SK-N-SH (cell line): ENCODE measurements at regions not wholly inside any gene's neighbourhood (a gene's known extent, or its start where the extent isn't known, plus 50 kb on each side); places are given as distances from the start of the nearest gene placed in this dataset.

Experiments used
- CTCF ChIA-PET: fragments of 300-600, 350-600 bp; formaldehyde crosslinking; extraction: SDS; loops from one replicate; lab custom pipeline; 2021; lab: Yijun Ruan, JAX
- POLR2A ChIA-PET: fragments of 350-600 bp; sonication (Branson Sonifier 250); formaldehyde crosslinking; extraction: SDS; loops from one replicate; lab custom pipeline; 2020; ENCODE audit warnings: antibody characterized with exemption, inconsistent platforms; lab: Yijun Ruan, JAX
- DNase-seq: peaks from one replicate; pipeline ENCODE4 v3.0.0; 2012
- H2AFZ ChIP-seq: fragments of 200-600 bp; sonication (generic); 2 replicates; pipeline ENCODE4 v1.8.1; 2016; ENCODE audit warnings: antibody characterized with exemption, mild to moderate bottlenecking, low read depth
- H3F3A ChIP-seq: fragments of 200-600 bp; sonication (generic); replicated peaks from 2 replicates; pipeline ENCODE3; 2016; ENCODE audit warnings: antibody characterized with exemption, mild to moderate bottlenecking; ENCODE audit not compliant: insufficient read depth
- H3K27ac ChIP-seq, 2 experiments: fragments of 200-500 bp in 1 of 2; fragments of 200-600 bp in 1 of 2; sonication (Bioruptor generic) in 1 of 2; sonication (generic), shearing (Covaris generic) in 1 of 2; 2 replicates each; pipeline versions ENCODE4 v1.5.1 to v1.6.1; 2014 to 2016; ENCODE audit warnings: low read depth in 2 of 2, inconsistent platforms in 1 of 2, low read length in 1 of 2, mild to moderate bottlenecking in 1 of 2, mixed read lengths in 1 of 2
- H3K27me3 ChIP-seq: fragments of 200-600 bp; sonication (generic), shearing (Covaris generic); 2 replicates; pipeline ENCODE4 v1.6.1; 2016; ENCODE audit warnings: mixed run types; ENCODE audit not compliant: insufficient read depth
- H3K36me3 ChIP-seq, 2 experiments: fragments of 200-500 bp in 1 of 2; fragments of 200-600 bp in 1 of 2; sonication (Bioruptor generic) in 1 of 2; sonication (generic) in 1 of 2; replicated peaks in 1 of 2; 2 replicates each; pipeline versions ENCODE3 to v1.5.1; 2014 to 2016; ENCODE audit warnings: low read length in 1 of 2, mild to moderate bottlenecking in 1 of 2; ENCODE audit not compliant: insufficient read depth in 2 of 2, control insufficient read depth in 1 of 2
- H3K4me1 ChIP-seq, 2 experiments: fragments of 200-500 bp in 1 of 2; fragments of 200-600 bp in 1 of 2; sonication (Bioruptor generic) in 1 of 2; sonication (generic), shearing (Covaris generic) in 1 of 2; 2 replicates each; pipeline versions ENCODE4 v1.5.1 to v1.6.1; 2014 to 2016; ENCODE audit warnings: low read depth in 1 of 2, low read length in 1 of 2, mixed run types in 1 of 2; ENCODE audit not compliant: insufficient read depth in 2 of 2, control insufficient read depth in 1 of 2
- H3K4me2 ChIP-seq: fragments of 200-600 bp; sonication (generic), shearing (Covaris generic); 2 replicates; pipeline ENCODE4 v1.6.1; 2017; ENCODE audit warnings: mixed run types
- H3K4me3 ChIP-seq, 2 experiments: fragments of 200-500 bp in 1 of 2; fragments of 200-600 bp in 1 of 2; sonication (Bioruptor generic) in 1 of 2; sonication (generic), shearing (Covaris generic) in 1 of 2; 2 replicates each; pipeline versions ENCODE4 v1.5.1 to v1.8.1; 2014 to 2016; ENCODE audit warnings: low read depth in 2 of 2, inconsistent platforms in 1 of 2, low read length in 1 of 2, mild to moderate bottlenecking in 1 of 2, mixed read lengths in 1 of 2, moderate library complexity in 1 of 2
- H3K79me2 ChIP-seq: fragments of 200-600 bp; sonication (generic); 2 replicates; pipeline ENCODE4 v1.8.1; 2017; ENCODE audit warnings: mild to moderate bottlenecking; ENCODE audit not compliant: insufficient read depth
- H3K9ac ChIP-seq: fragments of 200-600 bp; sonication (generic); 2 replicates; pipeline ENCODE4 v1.6.1; 2017; ENCODE audit warnings: mixed run types
- H3K9me2 ChIP-seq: fragments of 200-600 bp; sonication (generic); 2 replicates; pipeline ENCODE4 v1.6.1; 2017; ENCODE audit warnings: mixed run types
- H3K9me3 ChIP-seq: fragments of 200-600 bp; sonication (generic); 2 replicates; pipeline ENCODE4 v1.6.1; 2017; ENCODE audit warnings: mixed run types, mild to moderate bottlenecking, moderate library complexity
- H4K20me1 ChIP-seq: fragments of 200-600 bp; sonication (generic); 2 replicates; pipeline ENCODE4 v1.6.1; 2017; ENCODE audit warnings: mild to moderate bottlenecking, mixed run types; ENCODE audit not compliant: insufficient read depth
- CHD2 ChIP-seq: fragments of 150-350 bp; IDR thresholded peaks from 2 replicates; pipeline ENCODE4 v1.6.1; 2018; ENCODE audit warnings: low read length; ENCODE audit not compliant: partially characterized antibody
- EP300 ChIP-seq, 2 experiments: IDR thresholded peaks; 2 replicates each; pipeline versions ENCODE4 v1.4.0 to v1.6.1; 2012; ENCODE audit warnings: borderline replicate concordance in 1 of 2, low read depth in 1 of 2, low read length in 1 of 2
- EZH2phosphoT487 ChIP-seq: fragments of 200-600 bp; sonication (generic); IDR thresholded peaks from 2 replicates; pipeline ENCODE4 v1.6.1; 2017; ENCODE audit warnings: low read depth, mixed run types, mild to moderate bottlenecking, antibody characterized with exemption, moderate library complexity, borderline replicate concordance
- FOSL2 ChIP-seq: IDR thresholded peaks from 2 replicates; pipeline ENCODE4 v1.4.0; 2012; ENCODE audit warnings: low read depth, mild to moderate bottlenecking, moderate library complexity, borderline replicate concordance
- FOXJ3 ChIP-seq: sonication (generic); formaldehyde crosslinking; IDR thresholded peaks from 2 replicates; pipeline ENCODE4 v1.5.1; 2020; ENCODE audit warnings: mild to moderate bottlenecking, missing genetic modification reagents
- FOXM1 ChIP-seq: IDR thresholded peaks from 2 replicates; pipeline ENCODE4 v1.4.0; 2012; ENCODE audit warnings: low read depth, mild to moderate bottlenecking
- GABPA ChIP-seq: IDR thresholded peaks from 2 replicates; pipeline ENCODE4 v1.4.0; 2012; ENCODE audit warnings: low read depth, mild to moderate bottlenecking
- JUND ChIP-seq: IDR thresholded peaks from 2 replicates; pipeline ENCODE4 v1.4.0; 2012
- MEF2A ChIP-seq: IDR thresholded peaks from 2 replicates; pipeline ENCODE4 v1.4.0; 2012; ENCODE audit warnings: low read depth, borderline replicate concordance
- MXI1 ChIP-seq: IDR thresholded peaks from 2 replicates; pipeline ENCODE4 v1.6.1; 2012; ENCODE audit warnings: mild to moderate bottlenecking, low read depth, low read length, improper control_type of control experiment
- NRF1 ChIP-seq: IDR thresholded peaks from 2 replicates; pipeline ENCODE4 v1.6.1; 2012; ENCODE audit warnings: low read depth, mild to moderate bottlenecking, low read length
- POLR2AphosphoS5 ChIP-seq: IDR thresholded peaks from 2 replicates; pipeline ENCODE4 v1.6.1; 2012; ENCODE audit warnings: low read depth, low read length
- RCOR1 ChIP-seq: fragments of 150-350 bp; IDR thresholded peaks from 2 replicates; pipeline ENCODE4 v1.6.1; 2017; ENCODE audit warnings: antibody characterized with exemption, low read length
- RFX5 ChIP-seq: IDR thresholded peaks from 2 replicates; pipeline ENCODE4 v1.6.1; 2012; ENCODE audit warnings: mild to moderate bottlenecking, improper control_type of control experiment, low read length
- RXRA ChIP-seq: IDR thresholded peaks from 2 replicates; pipeline ENCODE4 v1.4.0; 2012; ENCODE audit warnings: low read depth, mild to moderate bottlenecking, borderline replicate concordance
- SIN3A ChIP-seq: IDR thresholded peaks from 2 replicates; pipeline ENCODE4 v1.6.1; 2012; ENCODE audit warnings: low read depth, mild to moderate bottlenecking, low read length, moderate library complexity, borderline replicate concordance
- SMC3 ChIP-seq: IDR thresholded peaks from 2 replicates; pipeline ENCODE4 v1.6.1; 2012; ENCODE audit warnings: low read depth, low read length, improper control_type of control experiment
- TCF12 ChIP-seq: IDR thresholded peaks from 2 replicates; pipeline ENCODE4 v1.4.0; 2012
- WGBS: methylation state at CpG from one replicate; pipeline ENCODE4 v1.1.6; 2017; ENCODE audit warnings: low lambda C conversion rate; 5-methylcytosine and 5-hydroxymethylcytosine counted together
- TF ChIP-seq, protein P1 (sequence below): fragments of 150-350 bp; IDR thresholded peaks from 2 replicates; pipeline ENCODE4 v1.6.1; 2017; ENCODE audit warnings: antibody characterized with exemption, low read length, low read depth, borderline replicate concordance
- TF ChIP-seq, protein P2 (sequence below): IDR thresholded peaks from 2 replicates; pipeline ENCODE4; 2012
- TF ChIP-seq, protein P3 (sequence below): IDR thresholded peaks from 2 replicates; pipeline ENCODE4 v1.4.0; 2012; ENCODE audit warnings: low read depth, borderline replicate concordance
- TF ChIP-seq, protein P4 (sequence below): fragments of 150-350 bp; IDR thresholded peaks from 2 replicates; pipeline ENCODE4 v1.6.1; 2016; ENCODE audit warnings: mild to moderate bottlenecking, low read depth, low read length

DNA sequence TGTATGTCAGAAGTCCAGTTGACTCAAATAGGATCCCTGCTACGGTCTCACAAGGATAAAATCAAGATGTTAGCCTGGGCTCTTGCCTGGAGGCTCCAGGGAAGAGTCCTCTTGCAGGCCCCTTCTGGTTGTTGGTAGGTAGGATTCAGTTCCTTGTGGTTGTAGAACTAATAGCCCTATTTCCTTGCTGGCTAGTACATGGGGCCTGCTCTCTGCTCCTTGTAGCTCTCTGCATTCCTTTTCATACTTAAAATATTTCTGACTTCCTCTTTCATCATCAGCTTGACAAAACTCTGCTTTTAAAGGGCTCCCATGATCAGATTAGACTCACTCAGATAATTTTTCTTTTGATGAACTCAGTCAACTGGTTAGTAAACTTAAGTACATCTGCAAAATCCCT is 756.7 kb downstream of the GATA3 start:
- Histone ChIP-seq H3K4me3 (no peak overlapping the region), H3K27me3 (no peaks in the 10 kb centered on the region), H3K36me3 (no peaks in the 10 kb centered on the region), H3K4me2 (no peak overlapping the region), H3K4me1 (no peaks in the 10 kb centered on the region), H3K9ac (no peak overlapping the region), H3K9me2 (no peaks in the 10 kb centered on the region), H3K27ac (no peak overlapping the region), H3K79me2 (no peaks in the 10 kb centered on the region), H3F3A (no peaks in the 10 kb centered on the region), H3K9me3 (no peaks in the 10 kb centered on the region), H2AFZ (no peak overlapping the region), H4K20me1 (no peaks in the 10 kb centered on the region)
- DNase-seq, result no peak
- POLR2A ChIA-PET, result no interaction called here
- WGBS, result 0% methylated on average over 1 of the region's 1 CpG
- no peak for TF ChIP-seq EP300 (IDR thresholded peaks at IDR 0.05; ENCODE audit: borderline replicate concordance in 1 of 2, low read depth in 1 of 2, low read length in 1 of 2)
- TF ChIP-seq GABPA, result no peak
- TF ChIP-seq FOXM1, result no peak
- no peak for TF ChIP-seq TCF12
- TF ChIP-seq, protein P1, sequence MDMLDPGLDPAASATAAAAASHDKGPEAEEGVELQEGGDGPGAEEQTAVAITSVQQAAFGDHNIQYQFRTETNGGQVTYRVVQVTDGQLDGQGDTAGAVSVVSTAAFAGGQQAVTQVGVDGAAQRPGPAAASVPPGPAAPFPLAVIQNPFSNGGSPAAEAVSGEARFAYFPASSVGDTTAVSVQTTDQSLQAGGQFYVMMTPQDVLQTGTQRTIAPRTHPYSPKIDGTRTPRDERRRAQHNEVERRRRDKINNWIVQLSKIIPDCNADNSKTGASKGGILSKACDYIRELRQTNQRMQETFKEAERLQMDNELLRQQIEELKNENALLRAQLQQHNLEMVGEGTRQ, result no peak
- no peak for TF ChIP-seq MXI1
- no peak for TF ChIP-seq FOXJ3
- CTCF ChIA-PET, result no interaction called here

DNA sequence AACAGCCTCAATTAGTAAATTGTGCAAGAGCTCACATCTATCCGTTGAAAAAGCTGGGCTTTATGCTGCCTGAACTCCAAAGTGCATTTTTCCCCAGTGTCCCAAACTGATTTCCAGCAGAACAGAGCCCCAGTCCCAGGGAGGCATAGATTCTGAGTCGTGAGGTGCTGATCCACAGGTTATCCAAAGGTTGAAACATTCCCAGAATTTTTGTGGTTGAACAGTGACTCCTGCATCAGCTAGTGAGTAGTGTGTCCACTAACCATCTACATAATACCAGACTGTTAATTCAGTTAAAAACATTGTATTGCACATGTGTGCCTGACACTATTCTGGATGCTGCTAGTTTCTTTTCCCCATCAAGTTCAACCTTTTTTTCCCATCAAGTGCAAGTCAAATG is 761.5 kb downstream of the GATA3 start:
- Histone ChIP-seq H3K4me1 (no peaks in the 10 kb centered on the region), H2AFZ (no peak overlapping the region), H3K36me3 (no peaks in the 10 kb centered on the region), H3F3A (no peaks in the 10 kb centered on the region), H3K4me3 (no peak overlapping the region), H3K27ac (no peak overlapping the region), H3K9me3 (no peaks in the 10 kb centered on the region), H3K27me3 (no peaks in the 10 kb centered on the region), H4K20me1 (no peaks in the 10 kb centered on the region), H3K4me2 (no peak overlapping the region), H3K9me2 (no peaks in the 10 kb centered on the region), H3K79me2 (no peaks in the 10 kb centered on the region), H3K9ac (no peak overlapping the region)
- POLR2A ChIA-PET, result no interaction called here
- CTCF ChIA-PET, result no interaction called here
- TF ChIP-seq EP300 (IDR thresholded peaks at IDR 0.05; ENCODE audit: borderline replicate concordance in 1 of 2, low read depth in 1 of 2, low read length in 1 of 2), result no peak
- no peak for TF ChIP-seq SIN3A
- no peak for TF ChIP-seq RXRA
- TF ChIP-seq RFX5, result no peak
- TF ChIP-seq, protein P2, sequence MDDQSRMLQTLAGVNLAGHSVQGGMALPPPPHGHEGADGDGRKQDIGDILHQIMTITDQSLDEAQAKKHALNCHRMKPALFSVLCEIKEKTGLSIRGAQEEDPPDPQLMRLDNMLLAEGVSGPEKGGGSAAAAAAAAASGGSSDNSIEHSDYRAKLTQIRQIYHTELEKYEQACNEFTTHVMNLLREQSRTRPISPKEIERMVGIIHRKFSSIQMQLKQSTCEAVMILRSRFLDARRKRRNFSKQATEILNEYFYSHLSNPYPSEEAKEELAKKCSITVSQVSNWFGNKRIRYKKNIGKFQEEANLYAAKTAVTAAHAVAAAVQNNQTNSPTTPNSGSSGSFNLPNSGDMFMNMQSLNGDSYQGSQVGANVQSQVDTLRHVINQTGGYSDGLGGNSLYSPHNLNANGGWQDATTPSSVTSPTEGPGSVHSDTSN, result no peak
- TF ChIP-seq, protein P3, sequence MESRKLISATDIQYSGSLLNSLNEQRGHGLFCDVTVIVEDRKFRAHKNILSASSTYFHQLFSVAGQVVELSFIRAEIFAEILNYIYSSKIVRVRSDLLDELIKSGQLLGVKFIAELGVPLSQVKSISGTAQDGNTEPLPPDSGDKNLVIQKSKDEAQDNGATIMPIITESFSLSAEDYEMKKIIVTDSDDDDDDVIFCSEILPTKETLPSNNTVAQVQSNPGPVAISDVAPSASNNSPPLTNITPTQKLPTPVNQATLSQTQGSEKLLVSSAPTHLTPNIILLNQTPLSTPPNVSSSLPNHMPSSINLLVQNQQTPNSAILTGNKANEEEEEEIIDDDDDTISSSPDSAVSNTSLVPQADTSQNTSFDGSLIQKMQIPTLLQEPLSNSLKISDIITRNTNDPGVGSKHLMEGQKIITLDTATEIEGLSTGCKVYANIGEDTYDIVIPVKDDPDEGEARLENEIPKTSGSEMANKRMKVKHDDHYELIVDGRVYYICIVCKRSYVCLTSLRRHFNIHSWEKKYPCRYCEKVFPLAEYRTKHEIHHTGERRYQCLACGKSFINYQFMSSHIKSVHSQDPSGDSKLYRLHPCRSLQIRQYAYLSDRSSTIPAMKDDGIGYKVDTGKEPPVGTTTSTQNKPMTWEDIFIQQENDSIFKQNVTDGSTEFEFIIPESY, result no peak
- TF ChIP-seq GABPA, result no peak
- no peak for TF ChIP-seq POLR2AphosphoS5
- no peak for TF ChIP-seq FOSL2
- TF ChIP-seq FOXJ3, result no peak
- no peak for TF ChIP-seq SMC3
- no peak for TF ChIP-seq FOXM1
- no peak for TF ChIP-seq TCF12
- TF ChIP-seq JUND, result no peak
- TF ChIP-seq, protein P4, sequence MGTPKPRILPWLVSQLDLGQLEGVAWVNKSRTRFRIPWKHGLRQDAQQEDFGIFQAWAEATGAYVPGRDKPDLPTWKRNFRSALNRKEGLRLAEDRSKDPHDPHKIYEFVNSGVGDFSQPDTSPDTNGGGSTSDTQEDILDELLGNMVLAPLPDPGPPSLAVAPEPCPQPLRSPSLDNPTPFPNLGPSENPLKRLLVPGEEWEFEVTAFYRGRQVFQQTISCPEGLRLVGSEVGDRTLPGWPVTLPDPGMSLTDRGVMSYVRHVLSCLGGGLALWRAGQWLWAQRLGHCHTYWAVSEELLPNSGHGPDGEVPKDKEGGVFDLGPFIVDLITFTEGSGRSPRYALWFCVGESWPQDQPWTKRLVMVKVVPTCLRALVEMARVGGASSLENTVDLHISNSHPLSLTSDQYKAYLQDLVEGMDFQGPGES, result no peak
- TF ChIP-seq MEF2A, result no peak
- no peak for TF ChIP-seq NRF1
- no peak for TF ChIP-seq EZH2phosphoT487
- no peak for TF ChIP-seq RCOR1
- TF ChIP-seq CHD2, result no peak
- DNase-seq, result no peak
- 22% methylated on average over 2 of the region's 2 CpGs for WGBS
